Stimulated activated effector memory CD8-positive, alpha-beta T cell treated with anti-CD3 and anti-CD28 coated beads, Interleukin-12 subunit alpha, Interleukin-12 subunit beta, amount 100 ng/mL, for 72 hours (primary cell): ENCODE measurements at regions not wholly inside any gene's neighbourhood (a gene's known extent, or its start where the extent isn't known, plus 50 kb on each side); places are given as distances from the start of the nearest gene placed in this dataset.

Source experiments
- ATAC-seq: fragments of 150-1000 bp; cut with Tn5 transposase; 2 replicates; pipeline ENCODE4 v1.10.0; 2021
- DNase-seq, 2 donors: peaks; one replicate each; pipeline ENCODE4 v3.0.0; 2021 to 2022; ENCODE audit warnings: low spot score in 2 of 2
- H3K27ac Mint-ChIP-seq: one replicate; pipeline ENCODE4 v1.8.0; 2022; ENCODE audit warnings: mild to moderate bottlenecking, mixed read lengths
- H3K36me3 Mint-ChIP-seq: one replicate; pipeline ENCODE4 v1.8.0; 2022; ENCODE audit warnings: mild to moderate bottlenecking, mixed read lengths
- H3K4me1 Mint-ChIP-seq: one replicate; pipeline ENCODE4 v1.8.0; 2022; ENCODE audit warnings: mixed read lengths
- H3K4me3 Mint-ChIP-seq: one replicate; pipeline ENCODE4 v1.8.0; 2022; ENCODE audit warnings: mild to moderate bottlenecking, mixed read lengths
- H3K9me3 Mint-ChIP-seq: one replicate; pipeline ENCODE4 v1.8.0; 2022; ENCODE audit warnings: mixed read lengths

GRCh38 chr11:28976801-28977145 lies 868.6 kb downstream of the METTL15 start:
- Mint-ChIP-seq H3K4me3 (no peak overlapping the region), H3K27ac (no peak overlapping the region), H3K4me1 (no peaks in the 10 kb centered on the region), H3K36me3 (no peaks in the 10 kb centered on the region), H3K9me3 (peaks cover 15% of the 10 kb centered on the region)
- ATAC-seq (no peak), DNase-seq (no peak)

- Mint-ChIP-seq H3K36me3 (no peaks in the 10 kb centered on the region), H3K27ac (no peak overlapping the region), H3K4me1 (no peaks in the 10 kb centered on the region), H3K4me3 (no peak overlapping the region), H3K9me3 (peaks cover 12% of the 10 kb centered on the region)
- no peak for ATAC-seq
- no peak for DNase-seq
Measured at GRCh38 chr11:28976012-28976800, 868.0 kb downstream of the METTL15 start.

GRCh38 chr11:28969832-28970231 lies 861.6 kb downstream of the METTL15 start:
- Mint-ChIP-seq H3K27ac (no peak overlapping the region), H3K9me3 (peaks cover 20% of the 10 kb centered on the region), H3K4me1 (no peaks in the 10 kb centered on the region), H3K4me3 (no peak overlapping the region), H3K36me3 (no peaks in the 10 kb centered on the region)
- DNase-seq (no peak), ATAC-seq (peak; percentile 11)

GRCh38 chr11:28966951-28967350 lies 858.8 kb downstream of the METTL15 start:
- ATAC-seq (no peak), DNase-seq (no peak)
- H3K36me3 Mint-ChIP-seq, result no peaks in the 10 kb centered on the region
- no peak overlapping the region for H3K27ac Mint-ChIP-seq
- no peaks in the 10 kb centered on the region for H3K4me1 Mint-ChIP-seq
- H3K4me3 Mint-ChIP-seq, result no peak overlapping the region
- H3K9me3 Mint-ChIP-seq, result peaks cover 28% of the 10 kb centered on the region

- Mint-ChIP-seq H3K4me1 (no peaks in the 10 kb centered on the region), H3K36me3 (no peaks in the 10 kb centered on the region), H3K9me3 (peaks cover 30% of the 10 kb centered on the region), H3K4me3 (no peak overlapping the region), H3K27ac (no peak overlapping the region)
- no peak for DNase-seq
- ATAC-seq, result no peak
Measured at GRCh38 chr11:28965819-28966218, 857.6 kb downstream of the METTL15 start.

- no peaks in the 10 kb centered on the region for H3K4me1 Mint-ChIP-seq
- H3K36me3 Mint-ChIP-seq, result no peaks in the 10 kb centered on the region
- ATAC-seq, result no peak
- H3K27ac Mint-ChIP-seq, result no peak overlapping the region
- DNase-seq, result no peak
- peaks cover 27% of the 10 kb centered on the region for H3K9me3 Mint-ChIP-seq
- no peak overlapping the region for H3K4me3 Mint-ChIP-seq
Measured at GRCh38 chr11:28964811-28965210, 856.6 kb downstream of the METTL15 start.

GRCh38 chr11:28963187-28963586 lies 855.0 kb downstream of the METTL15 start:
- Mint-ChIP-seq H3K27ac (no peak overlapping the region), H3K4me3 (no peak overlapping the region), H3K9me3 (peaks cover 24% of the 10 kb centered on the region), H3K4me1 (no peaks in the 10 kb centered on the region), H3K36me3 (no peaks in the 10 kb centered on the region)
- no peak for ATAC-seq
- DNase-seq, result no peak

GRCh38 chr11:28962502-28962901 lies 854.3 kb downstream of the METTL15 start:
- Mint-ChIP-seq H3K36me3 (no peaks in the 10 kb centered on the region), H3K4me1 (no peaks in the 10 kb centered on the region), H3K4me3 (no peak overlapping the region), H3K27ac (no peak overlapping the region), H3K9me3 (peaks cover 20% of the 10 kb centered on the region)
- no peak for ATAC-seq
- DNase-seq, result no peak

GRCh38 chr11:28961726-28962125 lies 853.5 kb downstream of the METTL15 start:
- no peak for ATAC-seq
- Mint-ChIP-seq H3K4me1 (no peaks in the 10 kb centered on the region), H3K9me3 (peaks cover 20% of the 10 kb centered on the region), H3K36me3 (no peaks in the 10 kb centered on the region), H3K4me3 (no peak overlapping the region), H3K27ac (no peak overlapping the region)
- no peak for DNase-seq

GRCh38 chr11:28956446-28956845 lies 848.3 kb downstream of the METTL15 start:
- Mint-ChIP-seq H3K4me3 (no peak overlapping the region), H3K4me1 (no peaks in the 10 kb centered on the region), H3K9me3 (peaks cover 9% of the 10 kb centered on the region), H3K36me3 (no peaks in the 10 kb centered on the region), H3K27ac (no peak overlapping the region)
- no peak for DNase-seq
- ATAC-seq, result no peak

- H3K9me3 Mint-ChIP-seq, result peaks cover 8% of the 10 kb centered on the region
- no peaks in the 10 kb centered on the region for H3K36me3 Mint-ChIP-seq
- no peak for ATAC-seq
- H3K4me3 Mint-ChIP-seq, result no peak overlapping the region
- H3K27ac Mint-ChIP-seq, result no peak overlapping the region
- no peak for DNase-seq
- H3K4me1 Mint-ChIP-seq, result no peaks in the 10 kb centered on the region
Measured at GRCh38 chr11:28951191-28951590, 843.0 kb downstream of the METTL15 start.

- DNase-seq, result no peak
- Mint-ChIP-seq H3K4me3 (no peak overlapping the region), H3K27ac (no peak overlapping the region), H3K9me3 (peaks cover 21% of the 10 kb centered on the region), H3K36me3 (no peaks in the 10 kb centered on the region), H3K4me1 (no peaks in the 10 kb centered on the region)
- ATAC-seq, result no peak
Measured at GRCh38 chr11:28939381-28939780, 831.2 kb downstream of the METTL15 start.

GRCh38 chr11:28938091-28938490 lies 829.9 kb downstream of the METTL15 start:
- peaks cover 20% of the 10 kb centered on the region for H3K9me3 Mint-ChIP-seq
- no peak for ATAC-seq
- H3K27ac Mint-ChIP-seq, result no peak overlapping the region
- no peak for DNase-seq
- H3K4me1 Mint-ChIP-seq, result no peaks in the 10 kb centered on the region
- no peak overlapping the region for H3K4me3 Mint-ChIP-seq
- no peaks in the 10 kb centered on the region for H3K36me3 Mint-ChIP-seq

- Mint-ChIP-seq H3K4me3 (no peak overlapping the region), H3K36me3 (no peaks in the 10 kb centered on the region)
Measured at GRCh38 chr11:28932940-28933339, 824.8 kb downstream of the METTL15 start.

GRCh38 chr11:28924004-28924403 lies 815.8 kb downstream of the METTL15 start:
- DNase-seq (no peak), ATAC-seq (no peak)
- H3K27ac Mint-ChIP-seq, result no peak overlapping the region
- H3K36me3 Mint-ChIP-seq, result no peaks in the 10 kb centered on the region
- no peak overlapping the region for H3K4me3 Mint-ChIP-seq
- peaks cover 20% of the 10 kb centered on the region for H3K9me3 Mint-ChIP-seq
- no peaks in the 10 kb centered on the region for H3K4me1 Mint-ChIP-seq

More at GRCh38 chr11:28932940-28933339, 824.8 kb downstream of the METTL15 start:
- peaks cover 17% of the 10 kb centered on the region for H3K9me3 Mint-ChIP-seq
- H3K4me1 Mint-ChIP-seq, result no peaks in the 10 kb centered on the region
- no peak for ATAC-seq
- no peak overlapping the region for H3K27ac Mint-ChIP-seq
- no peak for DNase-seq

- DNase-seq (no peak), ATAC-seq (no peak)
- peaks cover 26% of the 10 kb centered on the region for H3K9me3 Mint-ChIP-seq
- no peaks in the 10 kb centered on the region for H3K36me3 Mint-ChIP-seq
- no peak overlapping the region for H3K27ac Mint-ChIP-seq
- no peak overlapping the region for H3K4me3 Mint-ChIP-seq
- no peaks in the 10 kb centered on the region for H3K4me1 Mint-ChIP-seq
Measured at GRCh38 chr11:28922386-28922981, 814.3 kb downstream of the METTL15 start.
